Right ventricle myocardium superior (tissue), 1 donor: ENCODE measurements at regions not wholly inside any gene's neighbourhood (a gene's known extent, or its start where the extent isn't known, plus 50 kb on each side); places are given as distances from the start of the nearest gene placed in this dataset.
A peak's percentile ranks its signal among the peaks of the same experiment; 100 is the strongest.
"Not testable (repeated sequence)": the region's sequence is repeated elsewhere in the genome, so short reads cannot be mapped to it uniquely, and the experiment has no call there.

Experiments used
- ATAC-seq: fragments of 200-7000 bp; cut with Tn5 transposase; one replicate; pipeline ENCODE4 v1.9.1; 2020; ENCODE audit warnings: mild to moderate bottlenecking; ENCODE audit not compliant: poor library complexity
- DNase-seq: peaks from one replicate; pipeline ENCODE4 v3.0.0-alpha.2; 2020
- intact Hi-C: fragments of 100-400 bp; cut with DNase I; formaldehyde crosslinking; loops from one replicate; pipeline ENCODE4 v1.11.2; 2022
- donor health status: DM: no; HTN: yes; CAD: no; lungs with severe emphysema.

DNA sequence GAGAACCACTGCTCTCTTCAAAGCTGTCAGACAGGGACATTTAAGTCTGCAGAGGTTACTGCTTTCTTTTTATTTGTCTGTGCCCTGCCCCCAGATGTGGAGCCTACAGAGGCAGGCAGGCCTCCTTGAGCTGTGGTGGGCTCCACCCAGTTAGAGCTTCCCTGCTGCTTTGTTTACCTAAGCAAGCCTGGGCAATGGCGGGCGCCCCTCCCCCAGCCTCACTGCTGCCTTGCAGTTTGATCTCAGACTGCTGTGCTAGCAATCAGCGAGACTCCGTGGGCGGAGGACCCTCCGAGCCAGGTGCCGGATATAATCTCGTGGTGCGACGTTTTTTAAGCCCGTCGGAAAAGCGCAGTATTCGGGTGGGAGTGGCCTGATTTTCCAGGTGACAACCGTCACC is 150.8 kb downstream of the FAM170A start:
- ATAC-seq, DNase-seq, intact Hi-C loops: not testable (repeated sequence)

- intact Hi-C loops: no loop called here
- no peak for DNase-seq
- ATAC-seq: no peak
These were observed 155.7 kb downstream of the FAM170A start for GRCh38 chr5:119785057-119785456.

GRCh38 chr5:119789406-119790117 is 160.2 kb downstream of the FAM170A start:
- ATAC-seq: no peak
- intact Hi-C loops: no loop called here
- DNase-seq: no peak

- ATAC-seq: no peak
- DNase-seq: no peak
- intact Hi-C loops: no loop called here
These were observed 162.9 kb downstream of the FAM170A start for GRCh38 chr5:119792161-119792799.

GRCh38 chr5:119795768-119796167 is 166.4 kb downstream of the FAM170A start:
- intact Hi-C loops: no loop called here
- no peak for DNase-seq
- no peak for ATAC-seq

- intact Hi-C loops: no loop called here
- DNase-seq: no peak
- ATAC-seq: no peak
These were observed 172.2 kb downstream of the FAM170A start for GRCh38 chr5:119801570-119801969.

DNA sequence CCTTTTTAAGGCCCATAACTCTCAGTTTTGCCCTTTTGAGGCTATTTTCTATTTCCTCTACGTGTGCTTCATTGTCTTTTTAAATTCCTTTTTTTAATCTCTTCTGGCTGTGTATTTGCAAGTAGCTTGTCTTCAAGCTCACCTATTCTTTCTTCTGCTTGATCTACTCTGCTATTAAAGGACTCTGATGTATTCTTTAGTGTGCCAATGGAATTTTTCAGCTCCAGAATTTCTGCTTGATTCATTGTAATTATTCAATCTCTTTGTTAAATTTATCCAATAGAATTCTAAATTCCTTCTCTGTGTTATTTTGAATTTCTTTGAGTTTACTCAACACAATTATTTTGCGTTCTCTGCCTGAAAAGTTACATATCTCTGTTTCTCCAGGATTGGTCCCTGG is 178.7 kb downstream of the FAM170A start:
- intact Hi-C loops: no loop called here
- ATAC-seq: no peak
- no peak for DNase-seq

DNA sequence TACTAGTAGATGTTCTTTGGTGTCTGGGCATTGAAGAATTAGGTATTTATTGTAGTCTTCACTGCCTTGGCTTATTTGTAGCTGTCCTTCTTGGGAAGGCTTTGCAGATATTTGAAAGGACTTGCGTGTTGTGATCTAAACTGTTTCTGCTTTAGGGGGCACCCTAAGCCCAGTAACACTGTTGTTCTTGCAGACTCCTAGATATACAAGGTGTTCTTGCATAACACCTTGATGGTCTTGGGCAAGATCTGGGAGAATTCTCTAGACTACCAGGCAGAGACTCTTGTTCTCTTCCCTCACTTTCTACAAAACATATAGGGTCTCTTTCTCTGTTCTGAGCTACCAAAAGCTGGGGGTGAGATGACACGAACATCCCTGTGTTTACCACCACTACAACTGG is 179.1 kb downstream of the FAM170A start:
- intact Hi-C loops: no loop called here
- no peak for DNase-seq
- no peak for ATAC-seq

- no peak for DNase-seq
- ATAC-seq: peak; percentile 82
- intact Hi-C loops: no loop called here
These were observed 180.9 kb downstream of the FAM170A start for GRCh38 chr5:119810217-119810616.

GRCh38 chr5:119811458-119811857 is 182.1 kb downstream of the FAM170A start:
- DNase-seq (no peak), ATAC-seq (no peak)
- intact Hi-C loops: no loop called here

GRCh38 chr5:119814655-119815054 is 185.3 kb downstream of the FAM170A start:
- ATAC-seq (no peak), DNase-seq (no peak)
- intact Hi-C loops: no loop called here

- ATAC-seq: no peak
- no peak for DNase-seq
- intact Hi-C loops: no loop called here
These were observed 186.7 kb downstream of the FAM170A start for GRCh38 chr5:119816055-119816454.

GRCh38 chr5:119820016-119820415 is 190.7 kb downstream of the FAM170A start:
- no peak for ATAC-seq
- intact Hi-C loops: no loop called here
- DNase-seq: no peak

DNA sequence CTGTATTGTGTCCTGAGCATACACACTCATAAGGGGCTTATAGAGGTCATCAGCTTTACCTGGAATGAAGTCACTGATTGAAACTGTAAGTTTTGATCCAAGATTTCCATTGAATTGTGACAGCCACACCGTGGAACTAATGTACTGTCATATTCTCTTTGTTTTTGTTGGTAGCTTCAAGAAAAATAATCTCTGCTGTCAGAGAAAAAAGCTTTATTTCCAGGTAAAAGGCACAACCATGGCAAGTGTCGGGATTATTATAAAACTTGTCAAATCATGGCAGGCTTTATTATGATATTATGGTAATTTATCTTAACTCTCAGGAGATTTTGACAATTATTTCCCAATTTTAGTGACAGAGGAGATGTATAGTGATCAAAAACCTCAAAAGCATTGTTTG is 191.2 kb downstream of the FAM170A start:
- DNase-seq (no peak), ATAC-seq (no peak)
- intact Hi-C loops: no loop called here

- no peak for DNase-seq
- ATAC-seq: no peak
- intact Hi-C loops: no loop called here
These were observed 199.2 kb downstream of the FAM170A start for GRCh38 chr5:119828541-119828940.

GRCh38 chr5:119829341-119829740 is 200.0 kb downstream of the FAM170A start:
- intact Hi-C loops: no loop called here
- DNase-seq: no peak

DNA sequence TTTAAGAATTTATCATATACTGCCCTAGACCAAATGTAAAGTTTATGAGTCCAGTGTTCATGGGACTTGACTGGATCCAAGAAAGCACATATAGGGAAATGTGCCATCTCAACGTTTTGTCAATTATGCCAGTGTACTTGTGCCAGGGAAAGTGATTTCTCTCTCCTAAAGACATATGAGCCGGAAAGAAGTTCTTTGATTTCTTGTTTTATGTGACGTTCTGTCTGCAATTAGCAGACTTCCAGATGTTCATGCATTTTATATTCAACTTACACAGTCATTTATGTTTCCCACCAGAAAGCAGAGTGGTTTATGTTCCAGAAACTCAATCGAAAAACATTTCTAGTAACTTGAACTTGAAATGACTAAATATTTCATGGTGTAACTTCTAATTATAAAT is 203.8 kb downstream of the FAM170A start:
- no peak for DNase-seq
- ATAC-seq: no peak
- intact Hi-C loops: no loop called here

More at GRCh38 chr5:119829341-119829740, 200.0 kb downstream of the FAM170A start:
- no peak for ATAC-seq

- intact Hi-C loops: no loop called here
- ATAC-seq (no peak), DNase-seq (no peak)
These were observed 210.8 kb downstream of the FAM170A start for GRCh38 chr5:119840175-119840574.

DNA sequence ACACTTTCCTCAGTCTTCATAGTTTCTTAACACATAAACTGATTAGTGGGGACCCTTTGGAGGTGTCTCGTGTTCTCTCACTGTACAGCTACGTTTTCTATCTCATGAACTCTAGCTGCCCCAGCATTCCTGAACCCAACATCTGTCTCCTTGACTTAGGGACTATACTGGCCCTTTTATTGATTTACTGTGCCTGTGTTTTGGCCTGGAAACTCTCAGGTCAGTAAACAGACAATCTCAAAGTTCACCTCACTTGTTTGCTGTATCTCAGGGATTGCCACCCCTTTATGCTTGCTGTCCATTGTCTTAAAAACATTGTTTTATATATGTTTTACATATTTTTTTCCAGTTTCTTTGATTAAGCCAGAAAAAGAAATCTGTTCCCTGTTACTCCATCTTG is 222.8 kb downstream of the FAM170A start:
- ATAC-seq (no peak), DNase-seq (no peak)
- intact Hi-C loops: no loop called here

DNA sequence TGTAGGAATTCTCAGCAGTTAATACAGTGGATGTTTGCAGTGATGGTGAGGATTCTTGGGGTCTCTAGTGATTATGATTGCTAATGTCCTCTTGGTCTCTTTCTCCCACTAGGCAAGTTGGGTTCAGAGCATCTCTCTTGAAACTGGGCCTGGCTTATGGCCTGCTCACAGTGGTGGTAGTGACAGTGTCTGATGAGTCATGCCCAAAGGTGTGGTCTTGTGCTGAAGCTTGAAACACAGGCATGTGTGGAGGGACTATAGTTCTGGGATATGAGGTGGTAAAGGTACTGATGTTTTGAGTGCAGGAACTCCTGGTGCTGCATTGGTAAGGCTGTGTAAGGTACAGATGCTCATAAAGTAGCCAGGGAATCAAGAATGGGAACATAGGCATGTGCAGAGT is 231.1 kb downstream of the FAM170A start:
- intact Hi-C loops: no loop called here

DNA sequence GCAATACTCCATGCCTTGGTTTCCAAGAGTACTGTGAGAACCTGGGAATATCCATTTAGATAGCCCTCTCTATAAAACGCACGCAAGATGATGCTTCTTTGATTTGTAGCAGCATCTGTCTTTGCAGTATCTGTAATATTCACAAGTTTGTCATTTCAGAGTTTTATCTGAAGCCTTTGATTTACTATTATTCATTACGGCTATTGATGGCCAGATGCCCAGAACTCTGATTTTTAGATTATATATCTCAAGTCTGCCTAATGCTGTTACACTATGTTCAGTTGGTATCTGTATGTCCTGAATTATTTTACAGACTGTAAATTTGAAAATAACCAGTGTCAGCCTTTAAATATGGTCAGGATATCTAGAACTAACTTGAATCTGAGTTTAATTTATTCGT is 233.3 kb downstream of the FAM170A start:
- DNase-seq: no peak
- intact Hi-C loops: no loop called here
- ATAC-seq: no peak

More for the DNA sequence above, 231.1 kb downstream of the FAM170A start:
- ATAC-seq (no peak), DNase-seq (no peak)
